A549 (cell line): ENCODE measurements at regions not wholly inside any gene's neighbourhood (a gene's known extent, or its start where the extent isn't known, plus 50 kb on each side); places are given as distances from the start of the nearest gene placed in this dataset.

ENCODE experiments used
- ATAC-seq, 2 experiments: fragments of 200-7000 bp in 1 of 2; fragments of >200 bp in 1 of 2; cut with Nextera tagmentation in 1 of 2; cut with Tn5 transposase in 1 of 2; 3 replicates each; pipeline versions ENCODE4 v1.8.0 to v1.9.1; 2018 to 2020; ENCODE audit warnings: mild to moderate bottlenecking in 1 of 2, moderate library complexity in 1 of 2
- CTCF ChIA-PET: fragments of 300-600 bp; sonication (Branson Sonifier 250); formaldehyde crosslinking; extraction: SDS; loops from one replicate; lab custom pipeline; 2021; ENCODE audit warnings: antibody characterized with exemption, inconsistent platforms; lab: Yijun Ruan, JAX
- POLR2A ChIA-PET: fragments of 350-600 bp; formaldehyde crosslinking; extraction: SDS; loops from one replicate; lab custom pipeline; 2021; ENCODE audit warnings: antibody characterized with exemption, inconsistent platforms; lab: Yijun Ruan, JAX
- DNase-seq, 2 experiments: peaks; one replicate each; pipeline versions ENCODE4 v3.0.0 to v3.0.0-alpha.2; 2011 to 2016; ENCODE audit warnings: low read depth in 1 of 2, low spot score in 1 of 2
- FAIRE-seq: peaks from 2 replicates; lab custom pipeline; 2011; peaks lifted over from hg19 to GRCh38; lab: Jason Lieb, UNC
- H3K27ac ChIP-seq, 2 experiments: fragments of >200 bp; sonication (Bioruptor Twin); formaldehyde crosslinking; 3 replicates each; pipeline ENCODE4 v1.5.1; 2016 to 2017
- H3K4me1 ChIP-seq: fragments of >200 bp; sonication (Bioruptor Twin); formaldehyde crosslinking; 3 replicates; pipeline ENCODE4 v1.6.1; 2016
- H3K4me2 ChIP-seq: fragments of >200 bp; sonication (Bioruptor Twin); formaldehyde crosslinking; 3 replicates; pipeline ENCODE4 v1.6.1; 2016
- H3K4me3 ChIP-seq: fragments of >200 bp; sonication (Bioruptor Twin); formaldehyde crosslinking; 3 replicates; pipeline ENCODE4 v1.5.1; 2016
- H3K9me3 ChIP-seq: fragments of >200 bp; sonication (Bioruptor Twin); formaldehyde crosslinking; 3 replicates; pipeline ENCODE4 v1.6.1; 2016
- ATOH8 ChIP-seq: fragments of 250-450 bp; sonication (Bioruptor Pico); IDR thresholded peaks from 2 replicates; pipeline ENCODE4 v1.5.0; 2020; ENCODE audit warnings: low read depth, mild to moderate bottlenecking, moderate library complexity
- CHD4 ChIP-seq: fragments of 200-600 bp; sonication (generic); IDR thresholded peaks from 2 replicates; pipeline ENCODE4 v1.6.1; 2016; ENCODE audit warnings: antibody characterized with exemption, mild to moderate bottlenecking, borderline replicate concordance
- EHF ChIP-seq: fragments of 250-450 bp; sonication (Bioruptor Pico); IDR thresholded peaks from 2 replicates; pipeline ENCODE4 v1.5.0; 2020; ENCODE audit warnings: mild to moderate bottlenecking
- EHMT2 ChIP-seq: fragments of 200-600 bp; sonication (generic); IDR thresholded peaks from 2 replicates; pipeline ENCODE4 v1.6.1; 2016; ENCODE audit warnings: antibody characterized with exemption, low read depth, mild to moderate bottlenecking, moderate library complexity
- ELK1 ChIP-seq: fragments of 150-350 bp; IDR thresholded peaks from 2 replicates; pipeline ENCODE4 v1.6.1; 2014; ENCODE audit warnings: low read depth, mild to moderate bottlenecking, low read length
- EP300 ChIP-seq, 2 experiments: fragments of >200 bp; sonication (Bioruptor Twin); formaldehyde crosslinking; IDR thresholded peaks; 2 replicates in 1 of 2; 3 replicates in 1 of 2; pipeline ENCODE4 v1.6.1; 2016 to 2017
- ESRRA ChIP-seq: fragments of 150-350 bp; IDR thresholded peaks from 2 replicates; pipeline ENCODE4 v1.6.1; 2014; ENCODE audit warnings: mild to moderate bottlenecking, low read length, borderline replicate concordance
- FOSB ChIP-seq: fragments of 250-450 bp; sonication (Bioruptor Pico); IDR thresholded peaks from 2 replicates; pipeline ENCODE4 v1.5.0; 2020; ENCODE audit warnings: mild to moderate bottlenecking, moderate library complexity
- FOSL2 ChIP-seq, 2 experiments: fragments of 450-650 bp in 1 of 2; fragments of >200 bp in 1 of 2; sonication (Bioruptor Twin) in 1 of 2; formaldehyde crosslinking; IDR thresholded peaks; 2 replicates each; pipeline versions ENCODE4 v1.5.0 to v1.6.1; 2016 to 2020; ENCODE audit warnings: mild to moderate bottlenecking in 1 of 2, moderate library complexity in 1 of 2
- GATA3 ChIP-seq: IDR thresholded peaks from 2 replicates; pipeline ENCODE4 v1.6.1; 2012; ENCODE audit warnings: borderline replicate concordance
- HOXA7 ChIP-seq: fragments of 250-450 bp; sonication (Bioruptor Pico); IDR thresholded peaks from 2 replicates; pipeline ENCODE4 v1.5.0; 2020; ENCODE audit warnings: mild to moderate bottlenecking, moderate library complexity
- HOXB13 ChIP-seq: fragments of 250-450 bp; sonication (Bioruptor Pico); IDR thresholded peaks from 2 replicates; pipeline ENCODE4 v1.5.0; 2020; ENCODE audit warnings: low read depth, mild to moderate bottlenecking, moderate library complexity
- HOXB5 ChIP-seq: fragments of 250-450 bp; sonication (Bioruptor Pico); IDR thresholded peaks from 2 replicates; pipeline ENCODE4 v1.5.0; 2020; ENCODE audit warnings: mild to moderate bottlenecking, moderate library complexity
- JUN ChIP-seq, 2 experiments: fragments of >200 bp; sonication (Bioruptor Twin); formaldehyde crosslinking; IDR thresholded peaks; 2 replicates in 1 of 2; 3 replicates in 1 of 2; pipeline ENCODE4 v1.6.1; 2016 to 2017
- KDM5A ChIP-seq: fragments of 200-600 bp; sonication (generic); IDR thresholded peaks from 2 replicates; pipeline ENCODE4 v1.6.1; 2016; ENCODE audit warnings: antibody characterized with exemption, mild to moderate bottlenecking
- MAFK ChIP-seq: fragments of 450-650 bp; IDR thresholded peaks from 2 replicates; pipeline ENCODE4 v1.6.1; 2014; ENCODE audit not compliant: partially characterized antibody
- MAX ChIP-seq: IDR thresholded peaks from 2 replicates; pipeline ENCODE4 v1.6.1; 2012
- MAZ ChIP-seq: fragments of 150-350 bp; IDR thresholded peaks from 2 replicates; pipeline ENCODE4 v1.6.1; 2014; ENCODE audit warnings: antibody characterized with exemption, low read depth, low read length, borderline replicate concordance
- NFE2L2 ChIP-seq: fragments of 150-350 bp; conservative IDR thresholded peaks from 2 replicates; pipeline ENCODE4 v1.6.1; 2014; ENCODE audit warnings: low read length
- NR3C1 ChIP-seq: fragments of >200 bp; sonication (Bioruptor Twin); formaldehyde crosslinking; IDR thresholded peaks from 3 replicates; pipeline ENCODE4 v1.6.1; 2017
- PHF8 ChIP-seq: fragments of 200-600 bp; sonication (generic); IDR thresholded peaks from 2 replicates; pipeline ENCODE4 v1.6.1; 2016; ENCODE audit warnings: low read depth, mild to moderate bottlenecking, antibody characterized with exemption, moderate library complexity, borderline replicate concordance
- RAD21 ChIP-seq, 2 experiments: fragments of >200 bp in 1 of 2; sonication (Bioruptor Twin) in 1 of 2; formaldehyde crosslinking in 1 of 2; IDR thresholded peaks in 1 of 2; conservative IDR thresholded peaks in 1 of 2; 2 replicates in 1 of 2; 3 replicates in 1 of 2; pipeline ENCODE4 v1.6.1; 2012 to 2018; ENCODE audit warnings: inconsistent platforms in 1 of 2
- RCOR1 ChIP-seq: fragments of 150-350 bp; IDR thresholded peaks from 2 replicates; pipeline ENCODE4 v1.6.1; 2014; ENCODE audit warnings: antibody characterized with exemption, low read length, low read depth
- RFX5 ChIP-seq: fragments of 450-650 bp; IDR thresholded peaks from 2 replicates; pipeline ENCODE4 v1.7.1; 2014; ENCODE audit warnings: antibody characterized with exemption, mild to moderate bottlenecking, moderate library complexity
- RNF2 ChIP-seq: fragments of 200-600 bp; sonication (generic); IDR thresholded peaks from 2 replicates; pipeline ENCODE4 v1.6.1; 2016; ENCODE audit warnings: low read depth, mild to moderate bottlenecking, antibody characterized with exemption, moderate library complexity, borderline replicate concordance
- SMC3 ChIP-seq: fragments of >200 bp; sonication (Bioruptor Twin); formaldehyde crosslinking; IDR thresholded peaks from 3 replicates; pipeline ENCODE4 v1.6.1; 2018; ENCODE audit warnings: inconsistent platforms
- SREBF2 ChIP-seq: fragments of 450-650 bp; IDR thresholded peaks from 2 replicates; pipeline ENCODE4 v1.6.1; 2014; ENCODE audit warnings: mild to moderate bottlenecking, moderate library complexity
- TFCP2L1 ChIP-seq: fragments of 250-450 bp; sonication (Bioruptor Pico); IDR thresholded peaks from 2 replicates; pipeline ENCODE4 v1.5.0; 2021; ENCODE audit warnings: mild to moderate bottlenecking
- TP53 ChIP-seq: fragments of 250-450 bp; sonication (Bioruptor Pico); IDR thresholded peaks from 2 replicates; pipeline ENCODE4 v1.5.0; 2021; ENCODE audit warnings: mild to moderate bottlenecking, moderate library complexity
- ZC3H11A ChIP-seq: fragments of 450-650 bp; IDR thresholded peaks from 2 replicates; pipeline ENCODE4 v1.6.1; 2014; ENCODE audit warnings: antibody characterized with exemption, mild to moderate bottlenecking
- ZFP36 ChIP-seq: fragments of 450-650 bp; IDR thresholded peaks from 2 replicates; pipeline ENCODE4 v1.6.1; 2014; ENCODE audit warnings: borderline replicate concordance; ENCODE audit not compliant: partially characterized antibody
- ZSCAN20 ChIP-seq: fragments of 250-450 bp; sonication (Bioruptor Pico); IDR thresholded peaks from 2 replicates; pipeline ENCODE4 v1.8.0; 2022; ENCODE audit warnings: mild to moderate bottlenecking, moderate library complexity
- WGBS: methylation state at CpG from one replicate; pipeline ENCODE4 v1.1.6; 2017; ENCODE audit errors: missing lambda C conversion rate; 5-methylcytosine and 5-hydroxymethylcytosine counted together

GRCh38 chr6:81966968-81967367 lies 214.5 kb upstream of the TENT5A start (continued):
- TF ChIP-seq MAX: no peak
- no peak for TF ChIP-seq EP300 (IDR thresholded peaks at IDR 0.05)
- no peak for TF ChIP-seq FOSL2 (IDR thresholded peaks at IDR 0.05)
- TF ChIP-seq FOSL2 (CRISPR knock-in tag; IDR thresholded peaks at IDR 0.05): no peak
- TF ChIP-seq RFX5: no peak
- TF ChIP-seq KDM5A: no peak
- TF ChIP-seq TFCP2L1: no peak

- ChIA-PET POLR2A (no interaction called here), CTCF (no interaction called here)
- Histone ChIP-seq H3K27ac (no peak overlapping the region), H3K4me2 (no peak overlapping the region), H3K4me1 (no peaks in the 10 kb centered on the region), H3K9me3 (no peaks in the 10 kb centered on the region), H3K4me3 (no peak overlapping the region)
- FAIRE-seq: no peak
- DNase-seq: no peak
- TF ChIP-seq MAX (no peak), JUN (IDR thresholded peaks at IDR 0.05) (no peak), ESRRA (no peak), CHD4 (no peak), PHF8 (no peak), ZFP36 (no peak), FOSB (CRISPR knock-in tag) (no peak), MAFK (no peak), RAD21 (conservative IDR thresholded peaks at IDR 0.05 in 1 of 2, IDR thresholded peaks at IDR 0.05 in 1 of 2) (no peak), RCOR1 (no peak), ZC3H11A (no peak), ZSCAN20 (CRISPR knock-in tag) (no peak), EP300 (IDR thresholded peaks at IDR 0.05) (no peak), SREBF2 (no peak), RNF2 (no peak), ELK1 (no peak), HOXB5 (CRISPR knock-in tag) (no peak), NR3C1 (no peak), KDM5A (no peak)
- WGBS: 60% methylated on average over 3 of the region's 3 CpGs
- ATAC-seq: no peak
These were observed 209.7 kb upstream of the TENT5A start for GRCh38 chr6:81962198-81962597.

GRCh38 chr6:81950877-81951276 lies 198.4 kb upstream of the TENT5A start:
- 6% methylated on average over 1 of the region's 1 CpG for WGBS
- POLR2A ChIA-PET: no interaction called here
- no peaks in the 10 kb centered on the region for H3K9me3 ChIP-seq
- no peak overlapping the region for H3K4me3 ChIP-seq
- no peak overlapping the region for H3K4me2 ChIP-seq
- no peaks in the 10 kb centered on the region for H3K4me1 ChIP-seq
- CTCF ChIA-PET: no interaction called here
- TF ChIP-seq GATA3 (no peak), HOXB13 (CRISPR knock-in tag) (no peak), TP53 (CRISPR knock-in tag) (no peak), ATOH8 (CRISPR knock-in tag) (no peak), EHF (no peak), MAFK (no peak), SMC3 (no peak), EHMT2 (no peak), RCOR1 (no peak), RNF2 (no peak), HOXA7 (CRISPR knock-in tag) (no peak), MAZ (no peak), ELK1 (no peak), NFE2L2 (no peak)
- FAIRE-seq: no peak
- DNase-seq: no peak
- H3K27ac ChIP-seq: no peak overlapping the region
- no peak for ATAC-seq
